Osteocyte (in vitro differentiated cells): ENCODE measurements at regions not wholly inside any gene's neighbourhood (a gene's known extent, or its start where the extent isn't known, plus 50 kb on each side); places are given as distances from the start of the nearest gene placed in this dataset.

Experiments
- DNase-seq: peaks from one replicate; pipeline ENCODE4 v3.0.0; 2021; ENCODE audit warnings: mixed read lengths; ENCODE audit not compliant: unreplicated experiment; ENCODE audit errors: extremely low spot score
- H3K27ac Mint-ChIP-seq: one replicate; pipeline ENCODE4 v1.8.0; 2021; ENCODE audit warnings: mild to moderate bottlenecking, mixed read lengths; ENCODE audit not compliant: unreplicated experiment
- H3K27me3 Mint-ChIP-seq: one replicate; pipeline ENCODE4 v1.8.0; 2021; ENCODE audit warnings: mixed read lengths; ENCODE audit not compliant: unreplicated experiment
- H3K36me3 Mint-ChIP-seq: one replicate; pipeline ENCODE4 v1.8.0; 2021; ENCODE audit warnings: mixed read lengths; ENCODE audit not compliant: unreplicated experiment
- H3K4me1 Mint-ChIP-seq: one replicate; pipeline ENCODE4 v1.8.0; 2021; ENCODE audit warnings: mixed read lengths; ENCODE audit not compliant: unreplicated experiment
- H3K4me3 Mint-ChIP-seq: one replicate; pipeline ENCODE4 v1.8.0; 2021; ENCODE audit warnings: mild to moderate bottlenecking, moderate library complexity, mixed read lengths; ENCODE audit not compliant: unreplicated experiment
- H3K9me3 Mint-ChIP-seq: one replicate; pipeline ENCODE4 v1.8.0; 2021; ENCODE audit warnings: mixed read lengths; ENCODE audit not compliant: unreplicated experiment
- TF ChIP-seq, protein P1 (sequence below): fragments of 200-600 bp; sonication (generic); IDR thresholded peaks from 2 replicates; pipeline ENCODE4 v1.5.0; 2021; ENCODE audit warnings: antibody characterized with exemption, mild to moderate bottlenecking, moderate library complexity

GRCh38 chr2:209095432-209095831, 328.4 kb upstream of the MAP2 start:
- Mint-ChIP-seq H3K36me3 (no peaks in the 10 kb centered on the region), H3K9me3 (peaks cover 14% of the 10 kb centered on the region), H3K4me3 (no peak overlapping the region), H3K4me1 (no peaks in the 10 kb centered on the region), H3K27me3 (no peaks in the 10 kb centered on the region), H3K27ac (no peak overlapping the region)
- TF ChIP-seq, protein P1, sequence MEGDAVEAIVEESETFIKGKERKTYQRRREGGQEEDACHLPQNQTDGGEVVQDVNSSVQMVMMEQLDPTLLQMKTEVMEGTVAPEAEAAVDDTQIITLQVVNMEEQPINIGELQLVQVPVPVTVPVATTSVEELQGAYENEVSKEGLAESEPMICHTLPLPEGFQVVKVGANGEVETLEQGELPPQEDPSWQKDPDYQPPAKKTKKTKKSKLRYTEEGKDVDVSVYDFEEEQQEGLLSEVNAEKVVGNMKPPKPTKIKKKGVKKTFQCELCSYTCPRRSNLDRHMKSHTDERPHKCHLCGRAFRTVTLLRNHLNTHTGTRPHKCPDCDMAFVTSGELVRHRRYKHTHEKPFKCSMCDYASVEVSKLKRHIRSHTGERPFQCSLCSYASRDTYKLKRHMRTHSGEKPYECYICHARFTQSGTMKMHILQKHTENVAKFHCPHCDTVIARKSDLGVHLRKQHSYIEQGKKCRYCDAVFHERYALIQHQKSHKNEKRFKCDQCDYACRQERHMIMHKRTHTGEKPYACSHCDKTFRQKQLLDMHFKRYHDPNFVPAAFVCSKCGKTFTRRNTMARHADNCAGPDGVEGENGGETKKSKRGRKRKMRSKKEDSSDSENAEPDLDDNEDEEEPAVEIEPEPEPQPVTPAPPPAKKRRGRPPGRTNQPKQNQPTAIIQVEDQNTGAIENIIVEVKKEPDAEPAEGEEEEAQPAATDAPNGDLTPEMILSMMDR = no peak
- DNase-seq = no peak

DNA sequence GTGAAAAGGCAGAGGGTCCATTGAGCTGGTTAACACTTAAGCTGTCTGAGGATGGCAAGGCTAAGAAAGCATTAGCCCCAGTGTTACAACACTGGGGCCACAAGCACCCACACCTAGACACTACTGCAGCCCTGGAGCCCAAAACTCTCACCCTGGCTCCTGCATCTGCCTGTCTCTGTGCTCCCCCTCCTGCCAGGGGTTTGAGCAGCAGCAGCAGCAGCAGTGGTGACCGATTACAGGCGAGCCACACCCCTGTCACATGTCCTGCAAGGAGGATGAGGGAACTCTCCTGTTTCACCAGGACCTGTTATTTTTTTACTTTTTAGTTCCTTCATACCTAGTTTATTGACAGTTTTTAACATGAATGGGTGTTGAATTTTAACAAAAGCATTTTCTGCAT, 326.7 kb upstream of the MAP2 start:
- H3K9me3 Mint-ChIP-seq = peaks cover 14% of the 10 kb centered on the region
- no peaks in the 10 kb centered on the region for H3K27me3 Mint-ChIP-seq
- no peak overlapping the region for H3K4me3 Mint-ChIP-seq
- TF ChIP-seq, protein P1 = no peak
- DNase-seq = no peak
- H3K27ac Mint-ChIP-seq = no peak overlapping the region
- H3K36me3 Mint-ChIP-seq = no peaks in the 10 kb centered on the region
- no peaks in the 10 kb centered on the region for H3K4me1 Mint-ChIP-seq

- H3K36me3 Mint-ChIP-seq = no peaks in the 10 kb centered on the region
- no peak overlapping the region for H3K4me3 Mint-ChIP-seq
- H3K9me3 Mint-ChIP-seq = peaks cover 19% of the 10 kb centered on the region
- no peak for DNase-seq
- no peak overlapping the region for H3K27ac Mint-ChIP-seq
- no peaks in the 10 kb centered on the region for H3K4me1 Mint-ChIP-seq
- H3K27me3 Mint-ChIP-seq = no peaks in the 10 kb centered on the region
- TF ChIP-seq, protein P1 = no peak
These were observed 321.5 kb upstream of the MAP2 start for GRCh38 chr2:209102319-209102718.

DNA sequence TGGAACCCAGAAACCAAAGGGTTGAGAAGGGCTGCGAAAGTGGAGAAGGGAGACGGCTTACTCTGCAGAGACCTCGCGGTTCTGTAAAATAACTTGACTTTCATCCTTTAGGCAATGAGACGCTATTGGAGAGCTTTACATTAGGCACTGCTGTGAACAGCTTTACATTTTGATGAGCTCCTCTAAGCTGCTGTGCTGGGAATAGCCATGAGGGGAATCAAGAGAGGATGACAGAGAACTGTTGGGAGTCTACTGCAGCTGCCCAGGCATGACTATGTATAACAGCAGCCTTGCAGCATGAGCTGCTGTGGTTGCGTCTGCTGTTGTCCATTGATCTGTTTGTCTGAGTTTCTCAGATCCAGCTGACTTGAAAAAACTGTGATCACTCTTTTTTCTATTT, 310.8 kb upstream of the MAP2 start:
- H3K4me1 Mint-ChIP-seq = no peaks in the 10 kb centered on the region
- TF ChIP-seq, protein P1 = no peak
- no peak overlapping the region for H3K27ac Mint-ChIP-seq

DNA sequence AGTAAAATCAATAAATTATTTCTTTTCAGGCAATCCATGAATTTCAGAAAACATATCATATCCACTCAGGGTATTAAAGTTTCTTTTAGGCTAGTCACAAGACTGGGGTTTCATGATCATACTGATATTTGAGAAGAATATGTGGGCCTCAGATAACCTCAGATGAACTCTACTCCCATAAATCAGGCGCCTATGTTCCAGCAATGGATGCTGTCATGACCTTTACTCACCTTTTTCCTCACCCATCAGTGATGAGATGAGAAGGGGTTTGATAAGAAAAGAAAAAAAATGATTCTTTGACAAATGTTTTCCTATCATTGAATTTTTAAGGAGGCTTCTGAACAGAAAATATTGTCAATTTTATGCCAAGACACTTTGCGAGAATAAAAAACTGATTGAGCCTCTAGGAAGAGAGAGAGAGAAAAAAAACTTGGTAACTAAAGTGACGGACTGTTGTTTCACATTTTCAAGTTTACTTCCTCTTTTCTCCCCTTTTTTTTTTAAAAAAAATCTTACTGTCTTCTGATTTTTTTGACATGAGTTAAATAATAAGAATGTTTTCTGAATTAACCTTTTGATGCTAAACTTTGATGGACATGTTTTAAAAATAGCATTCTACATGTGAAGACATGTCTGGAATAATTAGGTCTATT, 309.1 kb upstream of the MAP2 start:
- TF ChIP-seq, protein P1 = no peak
- Mint-ChIP-seq H3K36me3 (no peaks in the 10 kb centered on the region), H3K9me3 (no peaks in the 10 kb centered on the region), H3K4me1 (no peaks in the 10 kb centered on the region), H3K27ac (no peak overlapping the region), H3K4me3 (no peak overlapping the region), H3K27me3 (peaks cover 2% of the 10 kb centered on the region)
- DNase-seq = no peak

More for the DNA sequence above, 310.8 kb upstream of the MAP2 start:
- peaks cover 2% of the 10 kb centered on the region for H3K27me3 Mint-ChIP-seq
- no peak overlapping the region for H3K4me3 Mint-ChIP-seq
- no peaks in the 10 kb centered on the region for H3K9me3 Mint-ChIP-seq
- H3K36me3 Mint-ChIP-seq = no peaks in the 10 kb centered on the region
- no peak for DNase-seq
